ENCODE measurements at regions not wholly inside any gene's neighbourhood (a gene's known extent, or its start where the extent isn't known, plus 50 kb on each side); places are given as distances from the start of the nearest gene placed in this dataset.

- Histone ChIP-seq H3K9me3 (no peaks in the 10 kb centered on the region), H3K27ac (no peak overlapping the region), H3K4me3 (no peak overlapping the region), H3K27me3 (peaks cover 0 to 47% (median 0%) of the 10 kb centered on the region in 4 donors), H3K4me1 (peaks cover 0 to 9% (median 0%) of the 10 kb centered on the region in 3 donors), H3K36me3 (no peaks in the 10 kb centered on the region)
- no peak for TF ChIP-seq POLR2A (IDR thresholded peaks at IDR 0.05)
- TF ChIP-seq CTCF (IDR thresholded peaks at IDR 0.05) = no peak
- intact Hi-C loops (cut with DNase I) = no loop called here
- WGBS, 2 donors = 57 to 79% methylated on average over 2 to 5 of the region's 7 CpGs
- DNase-seq = no peak
Measured at GRCh38 chr13:111614009-111614408, 293.6 kb downstream of the TEX29 start.

GRCh38 chr13:111614613-111615012 is 294.2 kb downstream of the TEX29 start:
- no peak for TF ChIP-seq POLR2A (IDR thresholded peaks at IDR 0.05)
- Histone ChIP-seq H3K27ac (no peak overlapping the region), H3K4me3 (no peak overlapping the region), H3K36me3 (no peaks in the 10 kb centered on the region), H3K4me1 (peaks cover 0 to 9% (median 0%) of the 10 kb centered on the region in 3 donors), H3K9me3 (no peaks in the 10 kb centered on the region), H3K27me3 (peaks cover 0 to 44% (median 0%) of the 10 kb centered on the region in 4 donors)
- WGBS, 2 donors = 52 to 62% methylated on average over 5 of the region's 5 CpGs
- no peak for DNase-seq
- intact Hi-C loops (cut with DNase I) = no loop called here

GRCh38 chr13:111616203-111616602 is 295.8 kb downstream of the TEX29 start:
- H3K27ac ChIP-seq = no peak overlapping the region
- DNase-seq = no peak
- no peaks in the 10 kb centered on the region for H3K36me3 ChIP-seq
- no peaks in the 10 kb centered on the region for H3K9me3 ChIP-seq
- peaks cover 0 to 9% (median 0%) of the 10 kb centered on the region in 3 donors for H3K4me1 ChIP-seq
- H3K4me3 ChIP-seq = no peak overlapping the region
- intact Hi-C loops (cut with DNase I) = no loop called here
- H3K27me3 ChIP-seq = peaks cover 0 to 38% (median 0%) of the 10 kb centered on the region in 4 donors
- WGBS, 2 donors = 80% methylated on average over 11 of the region's 11 CpGs
- no peak for TF ChIP-seq POLR2A (IDR thresholded peaks at IDR 0.05)

GRCh38 chr13:111620166-111620565 is 299.7 kb downstream of the TEX29 start:
- no peak overlapping the region for H3K27ac ChIP-seq
- 84 to 87% methylated on average over 5 to 6 of the region's 6 CpGs for WGBS, 2 donors
- intact Hi-C loops (cut with DNase I) = no loop called here
- TF ChIP-seq CTCF (IDR thresholded peaks at IDR 0.05) (no peak), POLR2A (IDR thresholded peaks at IDR 0.05) (no peak)
- H3K4me3 ChIP-seq = no peak overlapping the region
- DNase-seq = no peak
- H3K27me3 ChIP-seq = peaks cover 0 to 16% (median 0%) of the 10 kb centered on the region in 4 donors
- H3K9me3 ChIP-seq = no peaks in the 10 kb centered on the region
- H3K4me1 ChIP-seq = no peaks in the 10 kb centered on the region
- H3K36me3 ChIP-seq = no peaks in the 10 kb centered on the region

- no peak for TF ChIP-seq POLR2A (IDR thresholded peaks at IDR 0.05)
- TF ChIP-seq CTCF (IDR thresholded peaks at IDR 0.05) = no peak
- Histone ChIP-seq H3K27me3 (peaks cover 0 to 16% (median 0%) of the 10 kb centered on the region in 4 donors), H3K36me3 (no peaks in the 10 kb centered on the region), H3K4me1 (no peaks in the 10 kb centered on the region), H3K9me3 (no peaks in the 10 kb centered on the region), H3K4me3 (no peak overlapping the region), H3K27ac (no peak overlapping the region)
- no peak for DNase-seq
- WGBS, 2 donors = 79 to 97% methylated on average over 4 to 6 of the region's 9 CpGs
- intact Hi-C loops (cut with DNase I) = no loop called here
Measured at GRCh38 chr13:111620586-111620985, 300.1 kb downstream of the TEX29 start.

- H3K27me3 ChIP-seq = peaks cover 0 to 16% (median 0%) of the 10 kb centered on the region in 4 donors
- H3K36me3 ChIP-seq = no peaks in the 10 kb centered on the region
- no peak overlapping the region for H3K27ac ChIP-seq
- H3K9me3 ChIP-seq = no peaks in the 10 kb centered on the region
- no peak for DNase-seq
- TF ChIP-seq POLR2A (IDR thresholded peaks at IDR 0.05) = no peak
- no peak for TF ChIP-seq CTCF (IDR thresholded peaks at IDR 0.05)
- intact Hi-C loops (cut with DNase I) = no loop called here
- H3K4me3 ChIP-seq = no peak overlapping the region
- 75 to 91% methylated on average over 5 of the region's 5 CpGs for WGBS, 2 donors
- H3K4me1 ChIP-seq = no peaks in the 10 kb centered on the region
Measured at GRCh38 chr13:111621164-111621563, 300.7 kb downstream of the TEX29 start.
